H9 (cell line): ENCODE measurements at regions not wholly inside any gene's neighbourhood (a gene's known extent, or its start where the extent isn't known, plus 50 kb on each side); places are given as distances from the start of the nearest gene placed in this dataset.

Experiments used
- DNase-seq: peaks from one replicate; pipeline ENCODE4 v3.0.0-alpha.2; 2017
- H2AFZ ChIP-seq: one replicate; pipeline ENCODE4 v1.6.1; 2013; ENCODE audit warnings: mild to moderate bottlenecking, low read length, control low read depth, moderate library complexity
- H2AK5ac ChIP-seq: 2 replicates; pipeline ENCODE4 v1.6.1; 2013; ENCODE audit warnings: low read length, control low read depth, mixed read lengths; ENCODE audit not compliant: insufficient read length
- H2BK120ac ChIP-seq: one replicate; pipeline ENCODE4 v1.6.1; 2013; ENCODE audit warnings: low read depth, mild to moderate bottlenecking, low read length, control low read depth, inconsistent platforms; ENCODE audit not compliant: poor library complexity, severe bottlenecking
- H2BK12ac ChIP-seq: 2 replicates; pipeline ENCODE4 v1.6.1; 2013; ENCODE audit warnings: low read length, control low read depth, mixed read lengths, low read depth; ENCODE audit not compliant: insufficient read length
- H2BK15ac ChIP-seq: 2 replicates; pipeline ENCODE4 v1.6.1; 2013; ENCODE audit warnings: low read depth, low read length, control low read depth
- H2BK20ac ChIP-seq: one replicate; pipeline ENCODE4 v1.6.1; 2013; ENCODE audit warnings: low read depth, mild to moderate bottlenecking, low read length, control low read depth, inconsistent platforms; ENCODE audit not compliant: poor library complexity, severe bottlenecking
- H2BK5ac ChIP-seq: 2 replicates; pipeline ENCODE4 v1.6.1; 2013; ENCODE audit warnings: low read length, control low read depth, mixed read lengths; ENCODE audit not compliant: insufficient read length
- H3K14ac ChIP-seq: 2 replicates; pipeline ENCODE4 v1.6.1; 2013; ENCODE audit warnings: low read length, control low read depth; ENCODE audit not compliant: insufficient read depth
- H3K18ac ChIP-seq: 2 replicates; pipeline ENCODE4 v1.6.1; 2013; ENCODE audit warnings: low read depth, mild to moderate bottlenecking, mixed read lengths, low read length, control low read depth; ENCODE audit not compliant: insufficient read length
- H3K23ac ChIP-seq: 2 replicates; pipeline ENCODE4 v1.6.1; 2013; ENCODE audit warnings: low read length, control low read depth, mixed read lengths, low read depth; ENCODE audit not compliant: insufficient read length
- H3K23me2 ChIP-seq: 2 replicates; pipeline ENCODE4 v1.6.1; 2013; ENCODE audit warnings: low read depth, mild to moderate bottlenecking, mixed read lengths, low read length, control low read depth; ENCODE audit not compliant: insufficient read length, poor library complexity, severe bottlenecking
- H3K27ac ChIP-seq: 2 replicates; pipeline ENCODE4 v1.5.1; 2013; ENCODE audit warnings: low read length, control low read depth, mixed read lengths, low read depth; ENCODE audit not compliant: insufficient read length
- H3K27me3 ChIP-seq: 2 replicates; pipeline ENCODE4 v1.6.1; 2013; ENCODE audit warnings: low read length, control low read depth, inconsistent platforms; ENCODE audit not compliant: insufficient read depth
- H3K4ac ChIP-seq: 2 replicates; pipeline ENCODE4 v1.6.1; 2013; ENCODE audit warnings: low read depth, mild to moderate bottlenecking, control low read depth, inconsistent platforms, low read length, moderate library complexity
- H3K4me1 ChIP-seq: 2 replicates; pipeline ENCODE4 v1.6.1; 2013; ENCODE audit warnings: low read length, control low read depth, inconsistent platforms; ENCODE audit not compliant: insufficient read depth
- H3K4me2 ChIP-seq: 2 replicates; pipeline ENCODE4 v1.6.1; 2013; ENCODE audit warnings: low read length, control low read depth, mixed read lengths; ENCODE audit not compliant: insufficient read length, insufficient read depth
- H3K56ac ChIP-seq: 2 replicates; pipeline ENCODE4 v1.6.1; 2013; ENCODE audit warnings: low read depth, mild to moderate bottlenecking, mixed read lengths, low read length, control low read depth; ENCODE audit not compliant: insufficient read length
- H3K79me1 ChIP-seq: 2 replicates; pipeline ENCODE4 v1.6.1; 2013; ENCODE audit warnings: low read depth, mild to moderate bottlenecking, moderate library complexity, low read length, control low read depth, inconsistent platforms; ENCODE audit not compliant: insufficient read depth, poor library complexity, severe bottlenecking
- H3K79me2 ChIP-seq: 2 replicates; pipeline ENCODE4 v1.6.1; 2013; ENCODE audit warnings: low read length, control low read depth, inconsistent platforms; ENCODE audit not compliant: insufficient read depth
- H3K9ac ChIP-seq: 2 replicates; pipeline ENCODE4 v1.6.1; 2013; ENCODE audit warnings: low read length, control low read depth, mixed read lengths; ENCODE audit not compliant: insufficient read length; ENCODE audit errors: extremely low read depth
- H3K9me3 ChIP-seq: one replicate; pipeline ENCODE4 v1.6.1; 2013; ENCODE audit warnings: low read depth, low read length, inconsistent platforms; ENCODE audit not compliant: control insufficient read depth
- H3T11ph ChIP-seq: one replicate; pipeline ENCODE4 v1.6.1; 2013; ENCODE audit warnings: mild to moderate bottlenecking, low read length, control low read depth, inconsistent platforms
- H4K20me1 ChIP-seq: one replicate; pipeline ENCODE4 v1.6.1; 2013; ENCODE audit not compliant: control insufficient read depth, insufficient read length, insufficient read depth
- H4K5ac ChIP-seq: 2 replicates; pipeline ENCODE4 v1.6.1; 2013; ENCODE audit warnings: low read depth, mild to moderate bottlenecking, mixed read lengths, low read length, control low read depth; ENCODE audit not compliant: insufficient read length
- H4K8ac ChIP-seq: replicated peaks from 2 replicates; pipeline ENCODE4 v1.6.1; 2013; ENCODE audit warnings: low read length, control low read depth, mixed read lengths, low read depth; ENCODE audit not compliant: insufficient read length
- H4K91ac ChIP-seq: 2 replicates; pipeline ENCODE4 v1.6.1; 2013; ENCODE audit warnings: low read depth, mild to moderate bottlenecking, moderate library complexity, mixed read lengths, low read length, control low read depth; ENCODE audit not compliant: insufficient read length
- H3K27ac Mint-ChIP-seq, 3 experiments: 2 replicates in 2 of 3; 3 replicates in 1 of 3; pipeline ENCODE4 v1.8.0; 2020 to 2021; ENCODE audit warnings: mixed read lengths in 3 of 3, mild to moderate bottlenecking in 1 of 3, moderate library complexity in 1 of 3
- H3K27me3 Mint-ChIP-seq: 2 replicates; pipeline ENCODE4 v1.8.0; 2021; ENCODE audit warnings: low read depth, mild to moderate bottlenecking, moderate library complexity, mixed read lengths
- H3K36me3 Mint-ChIP-seq, 3 experiments: 2 replicates in 2 of 3; 3 replicates in 1 of 3; pipeline ENCODE4 v1.8.0; 2020 to 2021; ENCODE audit warnings: low read depth in 3 of 3, mixed read lengths in 3 of 3; ENCODE audit not compliant: insufficient read depth in 1 of 3
- H3K4me1 Mint-ChIP-seq, 2 experiments: 2 replicates each; pipeline ENCODE4 v1.8.0; 2020; ENCODE audit warnings: mixed read lengths in 2 of 2
- H3K4me3 Mint-ChIP-seq, 2 experiments: 2 replicates in 1 of 2; 3 replicates in 1 of 2; pipeline ENCODE4 v1.8.0; 2020 to 2021; ENCODE audit warnings: mild to moderate bottlenecking in 2 of 2, mixed read lengths in 2 of 2, moderate library complexity in 1 of 2
- H3K9me3 Mint-ChIP-seq, 2 experiments: 2 replicates in 1 of 2; 3 replicates in 1 of 2; pipeline ENCODE4 v1.8.0; 2020; ENCODE audit warnings: mild to moderate bottlenecking in 2 of 2, mixed read lengths in 2 of 2, moderate library complexity in 1 of 2
- CTCF ChIP-seq: fragments of 200-600 bp; sonication (generic); conservative IDR thresholded peaks from 3 replicates; pipeline ENCODE4 v1.8.0; 2021; ENCODE audit warnings: antibody characterized with exemption, mild to moderate bottlenecking

GRCh38 chr9:91102269-91102668 lies 259.4 kb downstream of the AUH start:
- Mint-ChIP-seq H3K36me3 (no peaks in the 10 kb centered on the region; a peak in 1 of 7 replicates), H3K4me3 (no peak overlapping the region), H3K4me1 (peaks cover 5 to 12% of the 10 kb centered on the region in 2 experiments), H3K9me3 (no peaks in the 10 kb centered on the region; a peak in 1 of 5 replicates), H3K27me3 (no peaks in the 10 kb centered on the region; the same call in 1 of the 2 replicates), H3K27ac (no peak overlapping the region)
- Histone ChIP-seq H3K18ac (no peak overlapping the region), H4K8ac (no peak overlapping the region), H3K56ac (no peak overlapping the region), H3K27ac (no peak overlapping the region), H3K27me3 (no peaks in the 10 kb centered on the region), H4K91ac (no peak overlapping the region), H3T11ph (no peak overlapping the region), H3K4me1 (no peaks in the 10 kb centered on the region), H3K4ac (no peak overlapping the region), H2BK120ac (no peak overlapping the region), H3K23ac (no peak overlapping the region), H2BK20ac (no peak overlapping the region), H3K9ac (no peak overlapping the region), H2BK15ac (no peak overlapping the region), H2AFZ (no peak overlapping the region), H3K9me3 (no peaks in the 10 kb centered on the region), H3K14ac (no peak overlapping the region), H3K79me1 (no peaks in the 10 kb centered on the region), H2AK5ac (no peak overlapping the region), H4K20me1 (no peaks in the 10 kb centered on the region), H3K23me2 (no peaks in the 10 kb centered on the region), H2BK5ac (no peak overlapping the region), H4K5ac (no peak overlapping the region), H3K4me2 (no peak overlapping the region), H3K79me2 (no peaks in the 10 kb centered on the region), H2BK12ac (no peak overlapping the region)
- no peak for TF ChIP-seq CTCF
- DNase-seq = no peak
